Neutrophil (primary cell): ENCODE measurements at regions not wholly inside any gene's neighbourhood (a gene's known extent, or its start where the extent isn't known, plus 50 kb on each side); places are given as distances from the start of the nearest gene placed in this dataset.

Experiments used
- H3K27ac ChIP-seq: fragments of 200-600 bp; sonication (generic); 2 replicates; pipeline ENCODE4 v1.5.1; 2016; ENCODE audit warnings: mild to moderate bottlenecking, moderate library complexity
- H3K27me3 ChIP-seq: fragments of 200-600 bp; sonication (generic); 2 replicates; pipeline ENCODE4 v1.6.0; 2016; ENCODE audit warnings: mild to moderate bottlenecking
- H3K36me3 ChIP-seq: fragments of 200-600 bp; sonication (generic); 2 replicates; pipeline ENCODE4 v1.5.1; 2017
- H3K4me1 ChIP-seq, 2 experiments: fragments of 200-600 bp in 1 of 2; sonication (generic) in 1 of 2; 1 replicate in 1 of 2; 2 replicates in 1 of 2; pipeline versions ENCODE4 v1.5.1 to v1.6.1; 2013 to 2016; ENCODE audit warnings: low read depth in 1 of 2, low read length in 1 of 2, mild to moderate bottlenecking in 1 of 2, moderate library complexity in 1 of 2; ENCODE audit not compliant: control insufficient read depth in 1 of 2, insufficient read depth in 1 of 2
- H3K4me3 ChIP-seq, 2 experiments: fragments of 200-600 bp in 1 of 2; sonication (generic) in 1 of 2; 1 replicate in 1 of 2; 2 replicates in 1 of 2; pipeline ENCODE4 v1.5.1; 2013 to 2016; ENCODE audit warnings: low read depth in 1 of 2, low read length in 1 of 2, mild to moderate bottlenecking in 1 of 2, moderate library complexity in 1 of 2
- H3K9me3 ChIP-seq: fragments of 200-600 bp; sonication (generic); 2 replicates; pipeline ENCODE4 v1.5.1; 2016
- TF ChIP-seq, protein P1 (sequence below): fragments of 200-600 bp; sonication (generic); IDR thresholded peaks from 2 replicates; pipeline ENCODE4 v1.5.1; 2016; ENCODE audit warnings: antibody characterized with exemption

DNA sequence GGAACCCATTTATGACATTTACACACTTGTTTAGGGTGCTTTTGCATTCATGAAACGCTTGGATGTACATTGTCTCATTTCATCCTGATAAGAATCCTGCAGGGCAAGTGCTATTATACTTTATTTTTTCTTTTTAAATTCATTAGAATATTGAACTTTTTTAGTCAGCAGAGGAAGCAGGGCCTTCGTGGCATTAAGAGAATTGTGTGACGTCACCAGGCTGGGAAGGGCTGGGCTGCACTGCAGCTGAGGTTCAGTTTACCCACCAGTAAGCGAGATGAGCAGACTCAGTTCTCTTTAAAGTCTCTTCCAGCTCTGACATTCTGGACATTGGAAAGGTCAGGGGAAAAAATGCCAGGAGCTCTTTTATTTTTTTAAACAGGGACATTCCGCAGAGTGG lies 159.0 kb downstream of the MRM1 start:
- TF ChIP-seq, protein P1, sequence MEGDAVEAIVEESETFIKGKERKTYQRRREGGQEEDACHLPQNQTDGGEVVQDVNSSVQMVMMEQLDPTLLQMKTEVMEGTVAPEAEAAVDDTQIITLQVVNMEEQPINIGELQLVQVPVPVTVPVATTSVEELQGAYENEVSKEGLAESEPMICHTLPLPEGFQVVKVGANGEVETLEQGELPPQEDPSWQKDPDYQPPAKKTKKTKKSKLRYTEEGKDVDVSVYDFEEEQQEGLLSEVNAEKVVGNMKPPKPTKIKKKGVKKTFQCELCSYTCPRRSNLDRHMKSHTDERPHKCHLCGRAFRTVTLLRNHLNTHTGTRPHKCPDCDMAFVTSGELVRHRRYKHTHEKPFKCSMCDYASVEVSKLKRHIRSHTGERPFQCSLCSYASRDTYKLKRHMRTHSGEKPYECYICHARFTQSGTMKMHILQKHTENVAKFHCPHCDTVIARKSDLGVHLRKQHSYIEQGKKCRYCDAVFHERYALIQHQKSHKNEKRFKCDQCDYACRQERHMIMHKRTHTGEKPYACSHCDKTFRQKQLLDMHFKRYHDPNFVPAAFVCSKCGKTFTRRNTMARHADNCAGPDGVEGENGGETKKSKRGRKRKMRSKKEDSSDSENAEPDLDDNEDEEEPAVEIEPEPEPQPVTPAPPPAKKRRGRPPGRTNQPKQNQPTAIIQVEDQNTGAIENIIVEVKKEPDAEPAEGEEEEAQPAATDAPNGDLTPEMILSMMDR, result no peak
- no peaks in the 10 kb centered on the region for H3K9me3 ChIP-seq
- peaks cover 14% of the 10 kb centered on the region for H3K27me3 ChIP-seq
- no peak overlapping the region for H3K27ac ChIP-seq
- H3K36me3 ChIP-seq, result no peaks in the 10 kb centered on the region
- no peaks in the 10 kb centered on the region for H3K4me1 ChIP-seq
- H3K4me3 ChIP-seq, result no peak overlapping the region

DNA sequence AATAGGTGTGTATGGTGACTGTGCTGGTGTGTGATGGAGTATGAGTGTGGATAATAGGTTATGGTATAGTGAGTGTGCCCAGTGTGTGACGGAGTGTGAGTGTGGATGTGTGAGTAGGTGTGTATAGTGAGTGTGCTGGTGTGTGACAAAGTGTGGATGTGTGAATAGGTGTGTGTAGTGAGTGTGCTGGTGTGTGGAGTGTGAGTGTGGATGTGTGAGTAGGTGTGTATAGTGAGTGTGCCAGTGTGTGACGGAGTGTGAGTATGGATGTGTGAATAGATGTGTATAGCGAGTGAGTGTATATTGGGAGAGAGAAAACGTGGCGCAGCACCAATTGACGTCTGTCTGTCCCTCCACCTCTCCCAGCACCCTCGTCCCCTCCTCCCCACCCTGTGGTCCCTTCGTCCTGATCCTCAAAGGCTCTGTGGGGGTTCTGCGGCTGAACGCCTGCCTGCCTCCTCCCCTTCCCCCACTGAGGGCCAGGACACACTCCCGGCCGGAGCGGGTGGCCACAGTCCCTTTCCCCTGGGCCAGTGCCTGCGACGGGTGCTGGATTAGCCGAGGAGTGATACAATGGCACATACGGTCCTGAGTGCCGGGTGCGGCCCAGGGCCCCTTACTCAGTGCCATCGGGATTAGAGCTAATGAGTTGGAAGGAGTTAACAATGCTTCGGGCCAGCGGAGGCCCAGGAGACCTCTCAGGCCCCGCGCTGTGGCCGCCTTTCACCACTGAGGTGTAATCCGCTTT lies 160.0 kb downstream of the MRM1 start:
- Histone ChIP-seq H3K27me3 (peaks cover 22% of the 10 kb centered on the region), H3K27ac (no peak overlapping the region), H3K4me1 (no peaks in the 10 kb centered on the region), H3K9me3 (no peaks in the 10 kb centered on the region), H3K36me3 (no peaks in the 10 kb centered on the region), H3K4me3 (no peak overlapping the region)
- TF ChIP-seq, protein P1, result no peak

DNA sequence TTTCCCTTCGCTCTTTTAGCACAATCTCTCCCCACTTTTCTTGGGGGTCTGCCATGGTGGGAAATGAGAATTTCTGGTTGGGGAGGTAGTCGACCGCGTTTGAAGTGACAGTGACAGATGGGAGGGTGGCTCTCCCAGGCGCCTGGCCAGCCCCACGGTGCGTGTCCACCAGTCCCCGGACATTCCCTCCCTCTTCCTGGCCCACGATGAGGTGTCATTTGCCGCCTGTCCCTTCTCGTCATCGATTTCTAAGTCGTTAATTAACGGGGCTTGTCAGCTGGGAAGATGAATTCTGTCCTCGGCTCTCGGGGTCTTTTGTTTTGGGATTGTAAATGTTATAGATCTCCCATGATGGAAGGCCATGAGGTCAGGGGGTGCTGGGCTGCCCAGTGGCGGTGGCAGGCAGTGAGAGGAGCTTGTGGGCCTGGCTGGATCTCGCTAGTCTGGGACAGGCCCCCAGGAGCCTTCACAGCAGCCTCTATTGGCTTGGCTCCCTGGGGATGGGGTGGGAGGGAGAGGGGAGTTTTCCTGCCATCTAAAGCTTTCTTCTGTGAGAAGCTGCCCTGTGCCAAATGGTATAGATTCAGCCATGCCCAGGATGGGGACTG lies 164.2 kb downstream of the MRM1 start:
- TF ChIP-seq, protein P1, result no peak
- H3K27ac ChIP-seq, result no peak overlapping the region
- H3K36me3 ChIP-seq, result no peaks in the 10 kb centered on the region
- no peak overlapping the region for H3K4me3 ChIP-seq
- H3K27me3 ChIP-seq, result peaks cover 50% of the 10 kb centered on the region
- H3K4me1 ChIP-seq, result no peaks in the 10 kb centered on the region
- no peaks in the 10 kb centered on the region for H3K9me3 ChIP-seq

DNA sequence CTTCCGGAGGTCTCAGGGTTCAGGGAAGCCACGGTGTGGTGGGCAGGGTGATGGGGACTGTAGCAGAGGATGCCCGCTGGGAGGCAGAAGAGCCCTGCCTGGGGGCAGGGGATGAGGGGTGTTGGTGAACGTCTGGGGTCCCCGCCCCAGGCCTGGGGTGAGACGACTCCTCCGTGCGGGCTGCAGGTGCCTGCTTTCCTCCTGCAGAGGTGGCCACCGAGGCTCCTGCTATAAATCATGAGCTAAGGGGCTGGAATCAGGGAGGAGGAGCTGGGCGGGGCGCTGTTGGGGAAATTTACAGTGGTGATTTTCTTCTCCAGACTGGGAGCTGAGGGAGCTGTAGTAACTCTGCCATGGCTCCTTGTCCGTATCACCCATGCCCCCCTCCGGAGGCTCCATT lies 167.0 kb downstream of the MRM1 start:
- Histone ChIP-seq H3K27me3 (peaks cover 67% of the 10 kb centered on the region), H3K9me3 (no peaks in the 10 kb centered on the region), H3K4me1 (no peaks in the 10 kb centered on the region), H3K27ac (no peak overlapping the region), H3K36me3 (no peaks in the 10 kb centered on the region), H3K4me3 (no peak overlapping the region)
- TF ChIP-seq, protein P1, result no peak

DNA sequence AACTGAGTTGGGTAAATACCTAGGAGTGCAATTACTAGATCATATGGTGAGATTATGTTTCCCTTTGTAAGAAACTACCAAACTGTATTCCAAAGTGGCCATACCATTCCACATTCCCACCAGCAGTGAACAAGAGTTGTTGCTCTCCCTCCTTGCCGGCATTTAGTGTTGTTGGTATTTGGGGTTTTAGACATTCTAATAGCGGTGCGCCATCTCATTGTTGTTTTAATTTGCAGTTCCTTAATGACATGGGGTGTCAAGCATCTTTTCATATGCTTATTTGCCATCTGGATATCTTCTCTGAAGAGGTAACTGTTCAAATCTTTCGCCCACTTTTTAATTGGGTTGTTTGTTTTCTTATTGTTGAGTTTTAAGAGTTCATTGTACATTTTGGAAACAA lies 164.2 kb upstream of the LHX1 start:
- Histone ChIP-seq H3K27ac (no peak overlapping the region), H3K27me3 (peaks cover 79% of the 10 kb centered on the region), H3K9me3 (no peaks in the 10 kb centered on the region), H3K36me3 (no peaks in the 10 kb centered on the region), H3K4me3 (no peak overlapping the region), H3K4me1 (no peaks in the 10 kb centered on the region)
- TF ChIP-seq, protein P1, result no peak
